OCI-LY1 (cell line): ENCODE measurements at regions not wholly inside any gene's neighbourhood (a gene's known extent, or its start where the extent isn't known, plus 50 kb on each side); places are given as distances from the start of the nearest gene placed in this dataset.

ENCODE experiments used
- EZH2 ChIP-seq: fragments of 200-600 bp; sonication (generic), shearing (Covaris generic); IDR thresholded peaks from 2 replicates; pipeline ENCODE4 v1.8.0; 2017; ENCODE audit warnings: borderline replicate concordance, mixed run types, mild to moderate bottlenecking, antibody characterized with exemption, low read length, moderate library complexity, mixed read lengths
- TF ChIP-seq, protein P1 (sequence below): fragments of 200-600 bp; sonication (generic), shearing (Covaris generic); IDR thresholded peaks from 2 replicates; pipeline ENCODE4 v1.5.1; 2017; ENCODE audit warnings: mild to moderate bottlenecking, antibody characterized with exemption, low read length, moderate library complexity, mixed read lengths

GRCh38 chr6:14567842-14568241, 450.3 kb downstream of the CD83 start:
- TF ChIP-seq EZH2, result no peak
- TF ChIP-seq, protein P1, sequence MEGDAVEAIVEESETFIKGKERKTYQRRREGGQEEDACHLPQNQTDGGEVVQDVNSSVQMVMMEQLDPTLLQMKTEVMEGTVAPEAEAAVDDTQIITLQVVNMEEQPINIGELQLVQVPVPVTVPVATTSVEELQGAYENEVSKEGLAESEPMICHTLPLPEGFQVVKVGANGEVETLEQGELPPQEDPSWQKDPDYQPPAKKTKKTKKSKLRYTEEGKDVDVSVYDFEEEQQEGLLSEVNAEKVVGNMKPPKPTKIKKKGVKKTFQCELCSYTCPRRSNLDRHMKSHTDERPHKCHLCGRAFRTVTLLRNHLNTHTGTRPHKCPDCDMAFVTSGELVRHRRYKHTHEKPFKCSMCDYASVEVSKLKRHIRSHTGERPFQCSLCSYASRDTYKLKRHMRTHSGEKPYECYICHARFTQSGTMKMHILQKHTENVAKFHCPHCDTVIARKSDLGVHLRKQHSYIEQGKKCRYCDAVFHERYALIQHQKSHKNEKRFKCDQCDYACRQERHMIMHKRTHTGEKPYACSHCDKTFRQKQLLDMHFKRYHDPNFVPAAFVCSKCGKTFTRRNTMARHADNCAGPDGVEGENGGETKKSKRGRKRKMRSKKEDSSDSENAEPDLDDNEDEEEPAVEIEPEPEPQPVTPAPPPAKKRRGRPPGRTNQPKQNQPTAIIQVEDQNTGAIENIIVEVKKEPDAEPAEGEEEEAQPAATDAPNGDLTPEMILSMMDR, result no peak
